ENCODE measurements at regions not wholly inside any gene's neighbourhood (a gene's known extent, or its start where the extent isn't known, plus 50 kb on each side); places are given as distances from the start of the nearest gene placed in this dataset.

DNA sequence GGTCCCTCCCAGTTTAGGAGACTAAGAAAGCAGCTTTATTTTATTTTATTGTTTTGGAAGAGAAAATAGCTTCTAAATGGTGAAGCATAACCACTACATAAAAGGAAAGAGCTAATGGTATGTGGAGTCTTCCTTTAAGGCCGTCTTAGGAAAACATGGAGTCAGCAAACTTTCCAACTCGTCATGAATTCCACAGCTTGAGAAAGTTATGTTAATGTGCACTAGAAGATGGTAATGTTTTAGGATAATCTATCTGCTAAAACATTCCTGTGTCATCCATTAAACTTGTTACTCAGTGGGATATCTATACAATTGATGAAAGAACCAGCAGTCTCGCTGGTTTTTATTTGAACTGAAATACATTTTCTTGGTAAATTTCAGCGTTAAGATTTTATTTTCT is 448.4 kb upstream of the SEL1L start:
- Histone ChIP-seq H3K27ac (no peak overlapping the region), H3K36me3 (no peaks in the 10 kb centered on the region), H3K9me3 (no peaks in the 10 kb centered on the region), H3K27me3 (no peaks in the 10 kb centered on the region), H3K4me1 (no peaks in the 10 kb centered on the region), H3K4me3 (no peak overlapping the region)
- TF ChIP-seq, protein P1, sequence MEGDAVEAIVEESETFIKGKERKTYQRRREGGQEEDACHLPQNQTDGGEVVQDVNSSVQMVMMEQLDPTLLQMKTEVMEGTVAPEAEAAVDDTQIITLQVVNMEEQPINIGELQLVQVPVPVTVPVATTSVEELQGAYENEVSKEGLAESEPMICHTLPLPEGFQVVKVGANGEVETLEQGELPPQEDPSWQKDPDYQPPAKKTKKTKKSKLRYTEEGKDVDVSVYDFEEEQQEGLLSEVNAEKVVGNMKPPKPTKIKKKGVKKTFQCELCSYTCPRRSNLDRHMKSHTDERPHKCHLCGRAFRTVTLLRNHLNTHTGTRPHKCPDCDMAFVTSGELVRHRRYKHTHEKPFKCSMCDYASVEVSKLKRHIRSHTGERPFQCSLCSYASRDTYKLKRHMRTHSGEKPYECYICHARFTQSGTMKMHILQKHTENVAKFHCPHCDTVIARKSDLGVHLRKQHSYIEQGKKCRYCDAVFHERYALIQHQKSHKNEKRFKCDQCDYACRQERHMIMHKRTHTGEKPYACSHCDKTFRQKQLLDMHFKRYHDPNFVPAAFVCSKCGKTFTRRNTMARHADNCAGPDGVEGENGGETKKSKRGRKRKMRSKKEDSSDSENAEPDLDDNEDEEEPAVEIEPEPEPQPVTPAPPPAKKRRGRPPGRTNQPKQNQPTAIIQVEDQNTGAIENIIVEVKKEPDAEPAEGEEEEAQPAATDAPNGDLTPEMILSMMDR (IDR thresholded peaks at IDR 0.05), result no peak
- TF ChIP-seq EP300 (IDR thresholded peaks at IDR 0.05), result no peak
- TF ChIP-seq POLR2A (IDR thresholded peaks at IDR 0.05), result no peak
- TF ChIP-seq POLR2AphosphoS5 (IDR thresholded peaks at IDR 0.05), result no peak
- WGBS, result 73% methylated on average over 4 of the region's 4 CpGs
- DNase-seq (ENCODE audit: low spot score in 2 of 2), result no peak

DNA sequence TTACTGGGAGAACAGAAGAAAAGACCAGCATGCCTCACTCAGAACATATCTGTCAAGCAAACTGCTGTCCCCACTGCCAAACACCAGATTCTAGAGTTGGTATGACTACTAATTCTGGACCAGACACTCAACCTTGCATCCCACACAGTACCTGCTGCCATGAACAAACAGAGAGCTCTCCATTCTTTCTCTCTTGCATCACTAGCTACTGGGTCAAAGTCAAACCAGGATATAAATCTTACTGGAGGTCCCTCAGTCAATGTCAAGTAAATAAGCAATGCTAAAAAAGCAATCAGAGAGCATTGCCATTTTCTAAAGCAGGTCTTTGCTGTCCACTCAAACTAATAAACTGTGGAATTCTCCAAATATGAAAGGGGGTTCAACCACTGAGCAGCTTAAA is 452.4 kb upstream of the SEL1L start:
- no peaks in the 10 kb centered on the region for H3K9me3 ChIP-seq
- no peak overlapping the region for H3K4me3 ChIP-seq
- H3K4me1 ChIP-seq, result no peaks in the 10 kb centered on the region
- no peak for DNase-seq (ENCODE audit: low spot score in 2 of 2)
- no peak overlapping the region for H3K27ac ChIP-seq
- no peak for TF ChIP-seq EP300 (IDR thresholded peaks at IDR 0.05)
- TF ChIP-seq, protein P1 (IDR thresholded peaks at IDR 0.05), result no peak
- no peak for TF ChIP-seq POLR2AphosphoS5 (IDR thresholded peaks at IDR 0.05)
- TF ChIP-seq POLR2A (IDR thresholded peaks at IDR 0.05), result no peak
- H3K36me3 ChIP-seq, result no peaks in the 10 kb centered on the region
- no peaks in the 10 kb centered on the region for H3K27me3 ChIP-seq

DNA sequence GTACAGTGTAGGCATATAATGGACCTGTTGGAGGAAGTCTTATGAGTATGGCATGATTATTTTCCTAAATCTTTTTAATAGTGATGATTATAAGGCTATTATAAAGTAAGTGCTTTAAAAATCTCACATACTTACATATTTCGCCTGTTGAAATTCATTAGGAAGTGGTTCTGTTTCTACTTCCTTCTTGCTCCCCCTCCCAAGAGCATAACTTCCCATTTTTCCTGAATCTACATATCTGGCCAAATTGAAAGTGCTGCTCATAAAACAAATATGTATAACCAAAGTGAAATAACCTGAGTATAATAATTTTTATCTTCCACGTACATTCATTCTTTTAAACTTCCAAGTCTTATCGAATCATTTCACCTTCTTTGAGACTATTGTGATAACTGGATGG is 455.6 kb upstream of the SEL1L start:
- H3K27ac ChIP-seq, result no peak overlapping the region
- H3K27me3 ChIP-seq, result no peaks in the 10 kb centered on the region
- H3K9me3 ChIP-seq, result no peaks in the 10 kb centered on the region
- TF ChIP-seq POLR2AphosphoS5 (IDR thresholded peaks at IDR 0.05) (no peak), POLR2A (IDR thresholded peaks at IDR 0.05) (no peak), EP300 (IDR thresholded peaks at IDR 0.05) (no peak)
- TF ChIP-seq, protein P1 (IDR thresholded peaks at IDR 0.05), result no peak
- WGBS, result 73% methylated on average over 3 of the region's 3 CpGs
- no peak overlapping the region for H3K4me3 ChIP-seq
- DNase-seq (ENCODE audit: low spot score in 2 of 2), result no peak
- H3K4me1 ChIP-seq, result no peaks in the 10 kb centered on the region
- no peaks in the 10 kb centered on the region for H3K36me3 ChIP-seq

DNA sequence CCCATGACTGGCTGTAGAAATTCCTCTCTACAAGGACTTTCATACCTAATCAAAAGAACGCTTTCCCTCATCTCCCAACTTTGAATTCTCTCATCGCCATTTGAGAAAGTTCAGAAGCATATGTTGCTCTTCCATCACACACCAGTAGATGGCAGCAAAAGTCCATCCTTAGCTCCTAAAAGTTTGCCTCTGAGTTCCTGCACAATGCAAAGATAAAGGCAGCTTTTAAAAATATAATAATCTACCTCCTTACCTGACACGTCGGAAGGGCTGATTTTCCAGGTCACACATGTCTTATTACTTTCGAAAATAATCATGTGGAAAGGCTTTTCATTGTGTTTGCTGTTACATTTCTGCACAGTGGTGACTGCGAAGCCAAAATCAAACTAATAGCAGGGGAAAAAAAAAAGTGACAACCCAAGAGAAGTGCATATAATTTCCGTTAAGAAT is 456.7 kb upstream of the SEL1L start:
- Histone ChIP-seq H3K27me3 (no peaks in the 10 kb centered on the region), H3K27ac (no peak overlapping the region), H3K4me1 (no peaks in the 10 kb centered on the region), H3K36me3 (no peaks in the 10 kb centered on the region), H3K4me3 (no peak overlapping the region), H3K9me3 (no peaks in the 10 kb centered on the region)
- DNase-seq (ENCODE audit: low spot score in 2 of 2), result no peak
- TF ChIP-seq, protein P1 (IDR thresholded peaks at IDR 0.05), result peak; percentile 46 to 78
- no peak for TF ChIP-seq POLR2AphosphoS5 (IDR thresholded peaks at IDR 0.05)
- 19% methylated on average over 7 of the region's 7 CpGs for WGBS

DNA sequence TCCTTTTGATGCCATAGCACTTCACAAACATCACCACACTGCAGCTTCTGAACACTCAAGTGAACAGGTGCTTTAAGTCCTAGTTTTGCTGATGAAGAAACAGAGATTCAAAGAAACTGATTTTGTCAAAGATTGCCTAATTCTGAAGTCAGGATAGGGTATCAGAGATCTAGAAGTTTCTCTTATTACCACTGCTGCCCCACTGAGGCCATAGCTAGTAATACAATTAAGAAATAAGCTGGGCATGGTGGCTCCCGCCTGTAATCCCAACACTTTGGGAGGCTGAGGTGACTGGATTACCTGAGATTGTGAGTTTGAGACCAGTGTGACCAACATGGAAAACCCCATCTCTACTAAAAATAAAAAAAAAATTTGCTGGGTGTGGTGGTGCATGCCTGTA is 458.3 kb upstream of the SEL1L start:
- no peaks in the 10 kb centered on the region for H3K36me3 ChIP-seq
- WGBS, result 86% methylated on average over 1 of the region's 1 CpG
- DNase-seq (ENCODE audit: low spot score in 2 of 2), result no peak
- H3K27me3 ChIP-seq, result no peaks in the 10 kb centered on the region
- no peak for TF ChIP-seq EP300 (IDR thresholded peaks at IDR 0.05)
- TF ChIP-seq, protein P1 (IDR thresholded peaks at IDR 0.05), result peak in 1 of 2 donors; percentile 13
- H3K9me3 ChIP-seq, result no peaks in the 10 kb centered on the region
- H3K27ac ChIP-seq, result no peak overlapping the region
- no peaks in the 10 kb centered on the region for H3K4me1 ChIP-seq
- H3K4me3 ChIP-seq, result no peak overlapping the region
